ENCODE measurements at regions not wholly inside any gene's neighbourhood (a gene's known extent, or its start where the extent isn't known, plus 50 kb on each side); places are given as distances from the start of the nearest gene placed in this dataset.
"Not testable (repeated sequence)": the region's sequence is repeated elsewhere in the genome, so short reads cannot be mapped to it uniquely, and the experiment has no call there.

GRCh38 chr11:71370895-71371673 is 77.1 kb downstream of the DHCR7 start:
- no peak for DNase-seq (ENCODE audit: low read depth)
- H3K4me3 ChIP-seq (ENCODE audit: low read depth, low read length), result no peak overlapping the region
- TF ChIP-seq, protein P1, sequence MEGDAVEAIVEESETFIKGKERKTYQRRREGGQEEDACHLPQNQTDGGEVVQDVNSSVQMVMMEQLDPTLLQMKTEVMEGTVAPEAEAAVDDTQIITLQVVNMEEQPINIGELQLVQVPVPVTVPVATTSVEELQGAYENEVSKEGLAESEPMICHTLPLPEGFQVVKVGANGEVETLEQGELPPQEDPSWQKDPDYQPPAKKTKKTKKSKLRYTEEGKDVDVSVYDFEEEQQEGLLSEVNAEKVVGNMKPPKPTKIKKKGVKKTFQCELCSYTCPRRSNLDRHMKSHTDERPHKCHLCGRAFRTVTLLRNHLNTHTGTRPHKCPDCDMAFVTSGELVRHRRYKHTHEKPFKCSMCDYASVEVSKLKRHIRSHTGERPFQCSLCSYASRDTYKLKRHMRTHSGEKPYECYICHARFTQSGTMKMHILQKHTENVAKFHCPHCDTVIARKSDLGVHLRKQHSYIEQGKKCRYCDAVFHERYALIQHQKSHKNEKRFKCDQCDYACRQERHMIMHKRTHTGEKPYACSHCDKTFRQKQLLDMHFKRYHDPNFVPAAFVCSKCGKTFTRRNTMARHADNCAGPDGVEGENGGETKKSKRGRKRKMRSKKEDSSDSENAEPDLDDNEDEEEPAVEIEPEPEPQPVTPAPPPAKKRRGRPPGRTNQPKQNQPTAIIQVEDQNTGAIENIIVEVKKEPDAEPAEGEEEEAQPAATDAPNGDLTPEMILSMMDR (IDR thresholded peaks at IDR 0.05; ENCODE audit: insufficient read depth, low read depth, low read length), result no peak

DNA sequence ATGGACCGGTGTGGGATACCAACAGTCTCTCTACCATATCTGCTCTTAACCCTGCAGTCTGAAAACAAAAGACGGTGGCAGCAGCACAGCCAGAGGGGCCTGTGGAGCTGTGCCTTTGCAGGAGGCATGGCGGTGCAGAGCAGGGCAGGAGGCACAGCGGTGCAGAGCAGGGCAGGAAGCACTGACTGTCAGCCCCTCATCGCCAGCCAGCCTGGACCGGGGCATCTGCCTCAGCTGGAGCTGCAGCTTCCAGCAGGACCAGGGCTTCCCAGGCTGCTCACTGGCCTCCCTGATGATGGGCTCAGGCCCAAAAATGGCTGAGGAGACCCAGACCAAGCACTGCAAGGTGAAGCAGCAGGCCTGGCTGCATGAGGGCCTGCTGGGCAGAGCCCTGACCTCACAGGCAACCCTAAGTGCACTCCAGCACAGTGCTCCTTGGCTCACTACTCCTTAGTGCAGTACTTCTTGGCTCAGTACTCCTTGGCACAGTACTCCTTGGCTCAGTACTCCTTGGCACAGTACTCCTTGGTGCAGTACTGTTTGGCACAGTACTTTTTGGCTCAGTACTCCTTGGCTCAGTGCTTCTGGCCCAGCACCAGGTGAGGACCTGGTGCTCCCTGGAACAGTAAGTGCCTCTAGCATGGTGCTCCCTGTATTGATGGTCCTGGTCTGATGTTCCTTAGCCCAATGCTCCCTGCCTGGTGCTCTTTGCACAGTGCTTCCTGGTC is 78.0 kb downstream of the DHCR7 start:
- no peak for DNase-seq (ENCODE audit: low read depth)
- TF ChIP-seq, protein P1 (IDR thresholded peaks at IDR 0.05; ENCODE audit: insufficient read depth, low read depth, low read length), result no peak
- H3K4me3 ChIP-seq (ENCODE audit: low read depth, low read length), result no peak overlapping the region

- no peak overlapping the region for H3K4me3 ChIP-seq (ENCODE audit: low read depth, low read length)
- DNase-seq (ENCODE audit: low read depth), result no peak
- TF ChIP-seq, protein P1 (IDR thresholded peaks at IDR 0.05; ENCODE audit: insufficient read depth, low read depth, low read length), result no peak
Measured at GRCh38 chr11:71369411-71369810, 78.8 kb downstream of the DHCR7 start.

DNA sequence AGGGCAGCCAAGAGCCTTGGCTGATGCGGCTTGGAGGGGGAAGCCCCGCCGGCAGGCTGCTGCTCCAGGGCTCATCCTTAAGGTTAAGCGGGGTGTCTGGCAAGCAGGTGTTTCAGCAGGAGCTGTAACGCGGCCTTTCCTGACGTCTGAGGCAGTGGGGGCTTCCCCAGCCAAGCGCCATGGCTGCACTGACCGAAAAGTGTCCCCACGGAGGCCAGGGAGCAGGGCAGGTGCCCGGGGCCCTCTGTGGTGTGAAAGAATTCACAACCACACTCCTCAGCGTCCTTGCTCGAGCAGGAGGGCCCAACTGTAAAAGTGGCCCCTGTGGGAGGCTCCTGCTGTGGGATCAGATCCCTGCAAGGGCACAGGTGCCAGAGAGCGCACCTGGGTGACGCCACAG is 79.2 kb downstream of the DHCR7 start:
- H3K4me3 ChIP-seq (ENCODE audit: low read depth, low read length), result no peak overlapping the region
- DNase-seq (ENCODE audit: low read depth), result no peak
- TF ChIP-seq, protein P1 (IDR thresholded peaks at IDR 0.05; ENCODE audit: insufficient read depth, low read depth, low read length), result no peak

GRCh38 chr11:71367756-71368155 is 80.4 kb downstream of the DHCR7 start:
- H3K4me3 ChIP-seq (ENCODE audit: low read depth, low read length), result no peak overlapping the region
- TF ChIP-seq, protein P1 (IDR thresholded peaks at IDR 0.05; ENCODE audit: insufficient read depth, low read depth, low read length), result no peak
- no peak for DNase-seq (ENCODE audit: low read depth)

DNA sequence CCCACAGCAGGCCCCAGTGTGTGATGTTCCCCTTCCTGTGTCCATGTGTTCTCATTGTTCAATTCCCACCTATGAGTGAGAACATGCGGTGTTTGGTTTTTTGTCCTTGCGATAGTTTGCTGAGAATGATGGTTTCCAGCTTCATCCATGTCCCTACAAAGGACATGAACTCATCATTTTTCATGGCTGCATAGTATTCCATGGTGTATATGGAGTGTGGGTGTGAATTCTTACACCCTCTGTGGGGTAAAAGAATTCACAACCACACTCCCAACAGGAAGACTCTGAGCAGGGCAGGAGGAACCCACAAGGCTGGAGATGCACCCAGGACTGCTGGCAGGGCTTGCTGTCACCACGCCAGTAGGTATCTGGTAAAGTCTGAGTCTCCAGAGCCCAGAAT is 80.9 kb downstream of the DHCR7 start:
- DNase-seq (ENCODE audit: low read depth); H3K4me3 ChIP-seq (ENCODE audit: low read depth, low read length): not testable (repeated sequence)

GRCh38 chr11:71366076-71366475 is 82.1 kb downstream of the DHCR7 start:
- H3K4me3 ChIP-seq (ENCODE audit: low read depth, low read length), result no peak overlapping the region
- TF ChIP-seq, protein P1 (IDR thresholded peaks at IDR 0.05; ENCODE audit: insufficient read depth, low read depth, low read length), result no peak
- DNase-seq (ENCODE audit: low read depth), result no peak

Data from fibroblast of villous mesenchyme (primary cell).